ENCODE measurements at regions not wholly inside any gene's neighbourhood (a gene's known extent, or its start where the extent isn't known, plus 50 kb on each side); places are given as distances from the start of the nearest gene placed in this dataset.

- in situ Hi-C loops (cut with HindIII; ENCODE audit: low pct_ligation_motif_present, low pct_unique_long_range_greater_than_20kb, low sequenced_read_pairs), result no loop called here
- DNase-seq, result no peak
These were observed 58.0 kb upstream of the SPATA31C2 start for GRCh38 chr9:88196142-88196790.

- no peak for DNase-seq
- in situ Hi-C loops (cut with HindIII; ENCODE audit: low pct_ligation_motif_present, low pct_unique_long_range_greater_than_20kb, low sequenced_read_pairs), result no loop called here
These were observed 55.5 kb upstream of the SPATA31C2 start for GRCh38 chr9:88193766-88194165.

GRCh38 chr9:88191456-88191855 is 53.2 kb upstream of the SPATA31C2 start:
- no peak for DNase-seq

GRCh38 chr9:88189371-88189770 is 51.1 kb upstream of the SPATA31C2 start:
- in situ Hi-C loops (cut with HindIII; ENCODE audit: low pct_ligation_motif_present, low pct_unique_long_range_greater_than_20kb, low sequenced_read_pairs), result no loop called here
- DNase-seq, result no peak

More at GRCh38 chr9:88191456-88191855, 53.2 kb upstream of the SPATA31C2 start:
- in situ Hi-C loops (cut with HindIII; ENCODE audit: low pct_ligation_motif_present, low pct_unique_long_range_greater_than_20kb, low sequenced_read_pairs), result no loop called here
